Testis (tissue), 2 donors: ENCODE measurements at regions not wholly inside any gene's neighbourhood (a gene's known extent, or its start where the extent isn't known, plus 50 kb on each side); places are given as distances from the start of the nearest gene placed in this dataset.

Experiments used
- DNase-seq: peaks from one replicate; pipeline ENCODE4 v3.0.0-alpha.2; 2019
- H3K27ac ChIP-seq, 2 donors: fragments of 200-600 bp; sonication (generic); one replicate each; pipeline ENCODE4 v1.5.1; 2019
- H3K27me3 ChIP-seq: fragments of 200-600 bp; sonication (generic); one replicate; pipeline ENCODE4 v1.5.1; 2019
- H3K36me3 ChIP-seq: fragments of 200-600 bp; sonication (generic); one replicate; pipeline ENCODE4 v1.5.1; 2017; ENCODE audit warnings: low read depth; ENCODE audit errors: missing control alignments
- H3K4me1 ChIP-seq: fragments of 200-600 bp; sonication (generic); one replicate; pipeline ENCODE4 v1.5.1; 2019
- H3K4me3 ChIP-seq, 2 donors: fragments of 200-600 bp; sonication (generic); one replicate each; pipeline ENCODE4 v1.5.1; 2017 to 2019
- H3K9me3 ChIP-seq: fragments of 200-600 bp; sonication (generic); one replicate; pipeline ENCODE4 v1.5.1; 2017
- POLR2A ChIP-seq: fragments of 450-650 bp; IDR thresholded peaks from one replicate; pipeline ENCODE4 v1.6.1; 2017; ENCODE audit warnings: antibody characterized with exemption, mild to moderate bottlenecking, moderate library complexity
- WGBS, 2 donors: methylation state at CpG; one replicate each; pipeline ENCODE4 v1.1.5; 2018; 5-methylcytosine and 5-hydroxymethylcytosine counted together
- intact Hi-C: fragments of 100-400 bp; cut with DNase I; formaldehyde crosslinking; loops from one replicate; pipeline ENCODE4 v1.15.1; 2023; ENCODE audit warnings: low total_unique reads
- TF ChIP-seq, protein P1 (sequence below), 3 experiments: fragments of 450-650 bp in 2 of 3; fragments of 200-600 bp in 1 of 3; sonication (generic) in 1 of 3; IDR thresholded peaks; one replicate each; pipeline ENCODE4 v1.5.1; 2016 to 2019; ENCODE audit warnings: antibody characterized with exemption in 3 of 3, mild to moderate bottlenecking in 2 of 3, moderate library complexity in 1 of 3

DNA sequence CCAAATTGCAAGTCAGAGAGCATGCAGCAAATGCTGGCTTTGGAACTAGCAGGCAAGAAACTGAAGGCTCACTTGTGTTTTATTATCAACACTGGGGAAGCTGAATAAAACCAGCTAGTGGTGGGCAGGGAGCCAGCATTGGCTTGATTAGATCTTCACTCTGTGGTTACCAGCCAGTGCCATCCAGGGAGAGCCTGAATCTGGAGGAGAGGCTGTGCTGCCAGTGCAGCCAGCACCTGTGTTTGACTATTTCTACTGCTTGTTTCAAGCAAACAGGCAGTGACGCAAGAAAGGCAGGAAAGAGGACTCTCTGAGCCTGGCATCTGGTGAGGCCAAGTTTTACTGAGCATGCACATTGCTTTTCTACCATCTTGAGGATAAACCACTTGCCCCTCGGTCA is 247.0 kb downstream of the PHLDA1 start:
- peaks cover 14% of the 10 kb centered on the region for H3K4me1 ChIP-seq
- H3K27ac ChIP-seq, result no peak overlapping the region
- no peak overlapping the region for H3K4me3 ChIP-seq
- 72 to 82% methylated on average over 2 of the region's 2 CpGs for WGBS, 2 donors
- no peaks in the 10 kb centered on the region for H3K9me3 ChIP-seq
- no peak for TF ChIP-seq POLR2A
- TF ChIP-seq, protein P1, sequence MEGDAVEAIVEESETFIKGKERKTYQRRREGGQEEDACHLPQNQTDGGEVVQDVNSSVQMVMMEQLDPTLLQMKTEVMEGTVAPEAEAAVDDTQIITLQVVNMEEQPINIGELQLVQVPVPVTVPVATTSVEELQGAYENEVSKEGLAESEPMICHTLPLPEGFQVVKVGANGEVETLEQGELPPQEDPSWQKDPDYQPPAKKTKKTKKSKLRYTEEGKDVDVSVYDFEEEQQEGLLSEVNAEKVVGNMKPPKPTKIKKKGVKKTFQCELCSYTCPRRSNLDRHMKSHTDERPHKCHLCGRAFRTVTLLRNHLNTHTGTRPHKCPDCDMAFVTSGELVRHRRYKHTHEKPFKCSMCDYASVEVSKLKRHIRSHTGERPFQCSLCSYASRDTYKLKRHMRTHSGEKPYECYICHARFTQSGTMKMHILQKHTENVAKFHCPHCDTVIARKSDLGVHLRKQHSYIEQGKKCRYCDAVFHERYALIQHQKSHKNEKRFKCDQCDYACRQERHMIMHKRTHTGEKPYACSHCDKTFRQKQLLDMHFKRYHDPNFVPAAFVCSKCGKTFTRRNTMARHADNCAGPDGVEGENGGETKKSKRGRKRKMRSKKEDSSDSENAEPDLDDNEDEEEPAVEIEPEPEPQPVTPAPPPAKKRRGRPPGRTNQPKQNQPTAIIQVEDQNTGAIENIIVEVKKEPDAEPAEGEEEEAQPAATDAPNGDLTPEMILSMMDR (IDR thresholded peaks at IDR 0.05), result no peak
- intact Hi-C loops, result no loop called here
- peak; percentile 76 for DNase-seq
- no peaks in the 10 kb centered on the region for H3K27me3 ChIP-seq
- no peaks in the 10 kb centered on the region for H3K36me3 ChIP-seq

DNA sequence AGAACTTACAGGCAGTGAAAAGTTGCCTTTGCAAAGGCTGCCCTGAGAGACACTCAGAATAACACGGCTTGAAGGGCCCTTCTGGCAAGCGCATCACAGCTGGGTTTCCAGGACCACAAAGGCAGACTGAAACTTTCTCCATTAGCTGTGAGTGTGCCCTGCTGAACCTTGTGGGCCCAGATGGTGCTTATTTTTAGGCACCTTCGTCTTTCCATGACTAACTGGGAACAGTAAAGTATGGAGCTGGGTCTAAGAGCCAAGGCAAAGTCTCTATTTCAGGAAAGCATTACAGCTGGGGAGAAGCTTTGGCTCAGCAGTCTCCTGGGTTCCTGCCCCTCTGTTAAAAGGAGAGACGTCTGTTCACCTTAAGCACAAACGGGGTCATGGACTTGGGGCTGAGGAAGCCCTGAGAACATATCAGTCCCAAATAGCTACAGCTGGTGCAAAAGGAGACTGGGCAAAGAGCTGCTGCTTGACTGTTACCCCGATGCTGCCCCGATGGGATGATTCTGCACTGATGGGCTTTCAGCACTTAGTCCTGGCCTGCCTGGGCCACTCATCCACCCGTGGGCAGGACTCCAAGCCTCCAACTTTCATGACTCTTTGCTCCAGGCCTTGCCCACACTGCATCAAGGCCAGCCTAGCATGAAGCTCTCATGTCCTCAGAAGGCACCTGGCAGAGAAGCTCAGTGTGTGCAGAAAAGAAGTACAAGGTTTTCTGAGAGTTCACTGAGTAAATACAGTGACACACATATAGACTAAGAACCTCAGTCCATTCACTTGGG is 248.3 kb downstream of the PHLDA1 start:
- intact Hi-C loops, result no loop called here
- Histone ChIP-seq H3K36me3 (no peaks in the 10 kb centered on the region), H3K4me1 (peaks cover 14% of the 10 kb centered on the region), H3K27ac (no peak overlapping the region), H3K27me3 (no peaks in the 10 kb centered on the region), H3K4me3 (no peak overlapping the region), H3K9me3 (no peaks in the 10 kb centered on the region)
- no peak for TF ChIP-seq POLR2A
- TF ChIP-seq, protein P1 (IDR thresholded peaks at IDR 0.05), result no peak
- peak; percentile 15 for DNase-seq
- 53 to 60% methylated on average over 7 to 8 of the region's 8 CpGs for WGBS, 2 donors

DNA sequence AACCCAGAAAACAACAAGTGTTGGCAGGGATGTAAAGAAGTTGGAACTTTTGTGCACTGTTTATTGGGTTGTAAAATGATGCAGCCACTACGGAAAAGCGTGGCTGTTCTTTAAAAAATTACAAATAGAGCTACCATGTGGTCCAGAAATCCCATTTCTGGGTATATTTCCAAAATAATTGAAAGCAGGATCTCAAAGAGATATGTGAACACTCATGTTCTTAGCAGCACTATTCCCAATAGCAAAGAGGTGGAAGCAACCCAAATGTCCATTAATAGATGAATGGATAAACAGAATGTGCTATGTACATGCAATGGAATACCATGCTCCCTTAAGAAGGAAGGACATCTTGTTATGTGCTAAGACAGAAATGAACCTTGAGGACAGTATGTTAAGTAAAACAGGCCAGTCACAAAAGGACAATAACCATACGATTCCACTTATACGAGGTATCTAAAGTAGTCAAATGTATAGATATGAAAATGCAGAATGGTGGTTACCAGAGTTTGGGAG is 249.5 kb downstream of the PHLDA1 start:
- Histone ChIP-seq H3K4me3 (no peak overlapping the region), H3K36me3 (no peaks in the 10 kb centered on the region), H3K27me3 (no peaks in the 10 kb centered on the region), H3K9me3 (no peaks in the 10 kb centered on the region), H3K4me1 (peaks cover 14% of the 10 kb centered on the region), H3K27ac (no peak overlapping the region)
- WGBS, 2 donors, result 66 to 86% methylated on average over 4 of the region's 4 CpGs
- no peak for DNase-seq
- TF ChIP-seq, protein P1 (IDR thresholded peaks at IDR 0.05), result no peak
- no peak for TF ChIP-seq POLR2A
- intact Hi-C loops, result no loop called here

DNA sequence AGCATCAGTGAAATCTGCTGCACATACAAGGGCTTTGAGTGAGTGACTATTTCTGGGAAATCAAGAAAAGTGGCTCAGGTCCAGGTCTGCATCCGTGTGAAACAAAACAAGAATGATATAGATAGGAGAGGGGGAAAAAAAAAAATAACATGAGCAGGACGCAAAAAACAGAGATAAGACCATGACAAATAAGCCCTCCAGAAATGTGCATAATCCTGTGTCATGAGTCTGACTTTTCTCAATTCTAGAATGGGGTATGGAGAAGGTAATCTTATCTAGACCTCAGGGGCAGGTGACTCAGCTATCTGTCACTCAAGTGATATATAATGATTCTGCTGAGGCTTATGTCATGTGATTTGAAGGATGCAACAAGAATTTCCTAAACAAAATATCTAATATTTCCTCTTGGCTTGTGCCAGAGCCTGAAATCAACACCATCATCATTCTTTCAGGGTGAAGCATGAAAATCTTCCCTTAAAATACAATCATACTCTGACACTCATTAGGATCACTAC is 250.0 kb downstream of the PHLDA1 start:
- Histone ChIP-seq H3K4me3 (no peak overlapping the region), H3K27me3 (no peaks in the 10 kb centered on the region), H3K36me3 (no peaks in the 10 kb centered on the region), H3K9me3 (no peaks in the 10 kb centered on the region), H3K27ac (no peak overlapping the region), H3K4me1 (peaks cover 14% of the 10 kb centered on the region)
- TF ChIP-seq, protein P1 (IDR thresholded peaks at IDR 0.05), result no peak
- TF ChIP-seq POLR2A, result no peak
- 48 to 52% methylated on average over 2 of the region's 2 CpGs for WGBS, 2 donors
- intact Hi-C loops, result no loop called here
- DNase-seq, result no peak
